ENCODE measurements at regions not wholly inside any gene's neighbourhood (a gene's known extent, or its start where the extent isn't known, plus 50 kb on each side); places are given as distances from the start of the nearest gene placed in this dataset.
"Not testable (repeated sequence)": the region's sequence is repeated elsewhere in the genome, so short reads cannot be mapped to it uniquely, and the experiment has no call there.

GRCh38 chr4:147160908-147161513, 215.3 kb upstream of the TTC29 start:
- no peaks in the 10 kb centered on the region for H3K27me3 ChIP-seq
- H3K36me3 ChIP-seq = no peaks in the 10 kb centered on the region
- H3K9me3 ChIP-seq = no peaks in the 10 kb centered on the region
- H3K4me1 ChIP-seq = peaks cover 0 to 17% (median 12%) of the 10 kb centered on the region in 4 donors
- H3K27ac ChIP-seq = no peak overlapping the region
- WGBS, 5 donors = 39 to 45% (median 43%) methylated on average over 3 of the region's 3 CpGs
- DNase-seq = peak in 1 of 2 donors; percentile 76
- H3K4me3 ChIP-seq = no peak overlapping the region
- TF ChIP-seq, protein P1, sequence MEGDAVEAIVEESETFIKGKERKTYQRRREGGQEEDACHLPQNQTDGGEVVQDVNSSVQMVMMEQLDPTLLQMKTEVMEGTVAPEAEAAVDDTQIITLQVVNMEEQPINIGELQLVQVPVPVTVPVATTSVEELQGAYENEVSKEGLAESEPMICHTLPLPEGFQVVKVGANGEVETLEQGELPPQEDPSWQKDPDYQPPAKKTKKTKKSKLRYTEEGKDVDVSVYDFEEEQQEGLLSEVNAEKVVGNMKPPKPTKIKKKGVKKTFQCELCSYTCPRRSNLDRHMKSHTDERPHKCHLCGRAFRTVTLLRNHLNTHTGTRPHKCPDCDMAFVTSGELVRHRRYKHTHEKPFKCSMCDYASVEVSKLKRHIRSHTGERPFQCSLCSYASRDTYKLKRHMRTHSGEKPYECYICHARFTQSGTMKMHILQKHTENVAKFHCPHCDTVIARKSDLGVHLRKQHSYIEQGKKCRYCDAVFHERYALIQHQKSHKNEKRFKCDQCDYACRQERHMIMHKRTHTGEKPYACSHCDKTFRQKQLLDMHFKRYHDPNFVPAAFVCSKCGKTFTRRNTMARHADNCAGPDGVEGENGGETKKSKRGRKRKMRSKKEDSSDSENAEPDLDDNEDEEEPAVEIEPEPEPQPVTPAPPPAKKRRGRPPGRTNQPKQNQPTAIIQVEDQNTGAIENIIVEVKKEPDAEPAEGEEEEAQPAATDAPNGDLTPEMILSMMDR (IDR thresholded peaks at IDR 0.05) = peak in 5 of 7 experiments; percentile 32 to 64 (median 52)
- no peak for TF ChIP-seq EP300 (IDR thresholded peaks at IDR 0.05)
- TF ChIP-seq POLR2A (IDR thresholded peaks at IDR 0.05) = no peak
- no peak for TF ChIP-seq POLR2AphosphoS5 (IDR thresholded peaks at IDR 0.05)
- intact Hi-C loops (cut with DNase I; ENCODE audit: low total_unique reads) = loop anchor here (10.0 kb wide), 1 partner anchor 424 kb away; no protein-coding TSS in a partner anchor

DNA sequence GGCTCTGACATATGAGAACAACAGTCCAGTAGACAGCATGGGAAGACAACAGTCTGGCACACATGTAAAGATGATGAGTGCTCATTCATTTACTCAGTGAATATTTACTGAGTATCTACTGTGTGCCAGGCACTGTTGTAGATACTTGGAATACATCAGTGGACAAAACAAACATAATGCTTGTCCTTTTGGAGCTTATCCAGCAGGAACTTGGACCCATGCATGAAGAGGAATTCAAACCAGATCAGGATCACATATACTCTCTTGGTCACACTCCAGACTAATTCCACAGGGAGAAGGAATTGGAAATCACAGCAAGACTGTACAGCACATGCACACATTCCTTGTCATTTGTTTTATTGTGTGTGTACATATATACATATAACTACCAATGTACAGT, 217.6 kb upstream of the TTC29 start:
- Histone ChIP-seq H3K36me3 (no peaks in the 10 kb centered on the region), H3K4me3 (no peak overlapping the region), H3K27me3 (no peaks in the 10 kb centered on the region), H3K27ac (no peak overlapping the region), H3K9me3 (no peaks in the 10 kb centered on the region), H3K4me1 (peaks cover 0 to 7% (median 3%) of the 10 kb centered on the region in 4 donors)
- intact Hi-C loops (cut with DNase I; ENCODE audit: low total_unique reads) = loop anchor here (10.0 kb wide), 1 partner anchor 421 kb away; no protein-coding TSS in a partner anchor
- DNase-seq = peak in 1 of 2 donors; percentile 37
- TF ChIP-seq EP300 (IDR thresholded peaks at IDR 0.05) (no peak), POLR2AphosphoS5 (IDR thresholded peaks at IDR 0.05) (no peak), POLR2A (IDR thresholded peaks at IDR 0.05) (no peak)
- TF ChIP-seq, protein P1 (IDR thresholded peaks at IDR 0.05) = no peak

- H3K4me1 ChIP-seq, H3K27ac ChIP-seq, H3K4me3 ChIP-seq, H3K36me3 ChIP-seq, DNase-seq, H3K27me3 ChIP-seq, H3K9me3 ChIP-seq: not testable (repeated sequence)
- intact Hi-C loops (cut with DNase I; ENCODE audit: low total_unique reads) = loop anchor here (10.0 kb wide), 1 partner anchor 417 kb away; no protein-coding TSS in a partner anchor
Observed at GRCh38 chr4:147168200-147168599, 222.5 kb upstream of the TTC29 start.

- no peak for DNase-seq
- no peak for TF ChIP-seq POLR2A (IDR thresholded peaks at IDR 0.05)
- TF ChIP-seq EP300 (IDR thresholded peaks at IDR 0.05) = no peak
- TF ChIP-seq, protein P1 (IDR thresholded peaks at IDR 0.05) = no peak
- no peaks in the 10 kb centered on the region for H3K36me3 ChIP-seq
- 89 to 100% (median 94%) methylated on average over 1 of the region's 1 CpG for WGBS, 5 donors
- H3K27me3 ChIP-seq = no peaks in the 10 kb centered on the region
- no peak overlapping the region for H3K27ac ChIP-seq
- H3K4me1 ChIP-seq = no peaks in the 10 kb centered on the region
- intact Hi-C loops (cut with DNase I; ENCODE audit: low total_unique reads) = no loop called here
- H3K9me3 ChIP-seq = no peaks in the 10 kb centered on the region
- H3K4me3 ChIP-seq = no peak overlapping the region
Observed at GRCh38 chr4:147173322-147173721, 227.7 kb upstream of the TTC29 start.

GRCh38 chr4:147173797-147174432, 228.3 kb upstream of the TTC29 start:
- no peaks in the 10 kb centered on the region for H3K4me1 ChIP-seq
- no peaks in the 10 kb centered on the region for H3K27me3 ChIP-seq
- TF ChIP-seq POLR2A (IDR thresholded peaks at IDR 0.05) (no peak), POLR2AphosphoS5 (IDR thresholded peaks at IDR 0.05) (no peak), EP300 (IDR thresholded peaks at IDR 0.05) (no peak)
- TF ChIP-seq, protein P1 (IDR thresholded peaks at IDR 0.05) = no peak
- no peaks in the 10 kb centered on the region for H3K36me3 ChIP-seq
- no peaks in the 10 kb centered on the region for H3K9me3 ChIP-seq
- intact Hi-C loops (cut with DNase I; ENCODE audit: low total_unique reads) = no loop called here
- 56 to 70% (median 63%) methylated on average over 7 of the region's 7 CpGs for WGBS, 5 donors
- DNase-seq = peak in 1 of 2 donors; percentile 48
- no peak overlapping the region for H3K4me3 ChIP-seq
- no peak overlapping the region for H3K27ac ChIP-seq
